Memory B cell (primary cell): ENCODE measurements at regions not wholly inside any gene's neighbourhood (a gene's known extent, or its start where the extent isn't known, plus 50 kb on each side); places are given as distances from the start of the nearest gene placed in this dataset.

Source experiments
- ATAC-seq: fragments of 150-1000 bp; cut with Tn5 transposase; 2 replicates; pipeline ENCODE4 v1.10.0; 2021; ENCODE audit warnings: low read depth, mild to moderate bottlenecking, moderate library complexity
- DNase-seq, 2 donors: peaks; one replicate each; pipeline ENCODE4 v3.0.0; 2022; ENCODE audit warnings: low spot score in 2 of 2
- H3K27ac Mint-ChIP-seq: one replicate; pipeline ENCODE4 v1.8.0; 2022; ENCODE audit warnings: mild to moderate bottlenecking, moderate library complexity, mixed read lengths
- H3K27me3 Mint-ChIP-seq: one replicate; pipeline ENCODE4 v1.8.0; 2022; ENCODE audit warnings: mixed read lengths
- H3K36me3 Mint-ChIP-seq: one replicate; pipeline ENCODE4 v1.8.0; 2022; ENCODE audit warnings: mild to moderate bottlenecking, mixed read lengths
- H3K4me1 Mint-ChIP-seq: one replicate; pipeline ENCODE4 v1.8.0; 2022; ENCODE audit warnings: mixed read lengths
- H3K4me3 Mint-ChIP-seq: one replicate; pipeline ENCODE4 v1.8.0; 2022; ENCODE audit warnings: mild to moderate bottlenecking, moderate library complexity, mixed read lengths
- H3K9me3 Mint-ChIP-seq: one replicate; pipeline ENCODE4 v1.8.0; 2022; ENCODE audit warnings: mixed read lengths

GRCh38 chr18:40058811-40059570 lies 1896.0 kb upstream of the PIK3C3 start:
- Mint-ChIP-seq H3K4me3 (no peak overlapping the region), H3K27ac (no peak overlapping the region), H3K27me3 (no peaks in the 10 kb centered on the region), H3K4me1 (no peaks in the 10 kb centered on the region), H3K9me3 (peaks cover 3% of the 10 kb centered on the region), H3K36me3 (no peaks in the 10 kb centered on the region)
- ATAC-seq, result no peak
- DNase-seq, result no peak

- no peak for ATAC-seq
- Mint-ChIP-seq H3K27me3 (no peaks in the 10 kb centered on the region), H3K4me3 (no peak overlapping the region), H3K36me3 (no peaks in the 10 kb centered on the region), H3K9me3 (peaks cover 4% of the 10 kb centered on the region), H3K27ac (no peak overlapping the region), H3K4me1 (no peaks in the 10 kb centered on the region)
- DNase-seq, result no peak
Observed at GRCh38 chr18:40056079-40056692, 1898.8 kb upstream of the PIK3C3 start.

GRCh38 chr18:40055262-40055661 lies 1899.8 kb upstream of the PIK3C3 start:
- no peaks in the 10 kb centered on the region for H3K27me3 Mint-ChIP-seq
- H3K4me1 Mint-ChIP-seq, result no peaks in the 10 kb centered on the region
- ATAC-seq (no peak), DNase-seq (no peak)
- no peak overlapping the region for H3K4me3 Mint-ChIP-seq
- H3K27ac Mint-ChIP-seq, result no peak overlapping the region
- peaks cover 6% of the 10 kb centered on the region for H3K9me3 Mint-ChIP-seq
- H3K36me3 Mint-ChIP-seq, result no peaks in the 10 kb centered on the region

- H3K27me3 Mint-ChIP-seq, result no peaks in the 10 kb centered on the region
- no peak overlapping the region for H3K4me3 Mint-ChIP-seq
- peaks cover 10% of the 10 kb centered on the region for H3K9me3 Mint-ChIP-seq
- DNase-seq (no peak), ATAC-seq (no peak)
- no peaks in the 10 kb centered on the region for H3K36me3 Mint-ChIP-seq
- H3K4me1 Mint-ChIP-seq, result no peaks in the 10 kb centered on the region
- no peak overlapping the region for H3K27ac Mint-ChIP-seq
Observed at GRCh38 chr18:40049716-40050115, 1905.3 kb upstream of the PIK3C3 start.

GRCh38 chr18:40048886-40049650 lies 1906.0 kb upstream of the PIK3C3 start:
- no peak for ATAC-seq
- H3K27me3 Mint-ChIP-seq, result no peaks in the 10 kb centered on the region
- H3K4me1 Mint-ChIP-seq, result no peaks in the 10 kb centered on the region
- no peak overlapping the region for H3K4me3 Mint-ChIP-seq
- no peak overlapping the region for H3K27ac Mint-ChIP-seq
- H3K36me3 Mint-ChIP-seq, result no peaks in the 10 kb centered on the region
- H3K9me3 Mint-ChIP-seq, result peaks cover 10% of the 10 kb centered on the region
- DNase-seq, result no peak

- Mint-ChIP-seq H3K27me3 (no peaks in the 10 kb centered on the region), H3K4me3 (no peak overlapping the region), H3K27ac (no peak overlapping the region), H3K4me1 (no peaks in the 10 kb centered on the region), H3K9me3 (peaks cover 10% of the 10 kb centered on the region), H3K36me3 (no peaks in the 10 kb centered on the region)
- ATAC-seq (no peak), DNase-seq (no peak)
Observed at GRCh38 chr18:40048253-40048652, 1906.8 kb upstream of the PIK3C3 start.

- no peak overlapping the region for H3K4me3 Mint-ChIP-seq
- H3K9me3 Mint-ChIP-seq, result peaks cover 8% of the 10 kb centered on the region
- no peaks in the 10 kb centered on the region for H3K36me3 Mint-ChIP-seq
- H3K4me1 Mint-ChIP-seq, result no peaks in the 10 kb centered on the region
- DNase-seq, result no peak
- no peaks in the 10 kb centered on the region for H3K27me3 Mint-ChIP-seq
- H3K27ac Mint-ChIP-seq, result no peak overlapping the region
- ATAC-seq, result no peak
Observed at GRCh38 chr18:40046596-40046995, 1908.4 kb upstream of the PIK3C3 start.

GRCh38 chr18:40041951-40042350 lies 1913.1 kb upstream of the PIK3C3 start:
- no peak overlapping the region for H3K4me3 Mint-ChIP-seq
- DNase-seq (no peak), ATAC-seq (no peak)
- H3K36me3 Mint-ChIP-seq, result no peaks in the 10 kb centered on the region
- H3K27ac Mint-ChIP-seq, result no peak overlapping the region
- H3K4me1 Mint-ChIP-seq, result no peaks in the 10 kb centered on the region
- H3K27me3 Mint-ChIP-seq, result no peaks in the 10 kb centered on the region
- peaks cover 5% of the 10 kb centered on the region for H3K9me3 Mint-ChIP-seq

- H3K9me3 Mint-ChIP-seq, result peaks cover 3% of the 10 kb centered on the region
- DNase-seq (no peak), ATAC-seq (no peak)
- no peak overlapping the region for H3K27ac Mint-ChIP-seq
- H3K36me3 Mint-ChIP-seq, result no peaks in the 10 kb centered on the region
- no peaks in the 10 kb centered on the region for H3K27me3 Mint-ChIP-seq
- no peaks in the 10 kb centered on the region for H3K4me1 Mint-ChIP-seq
- no peak overlapping the region for H3K4me3 Mint-ChIP-seq
Observed at GRCh38 chr18:40040574-40040973, 1914.5 kb upstream of the PIK3C3 start.

- Mint-ChIP-seq H3K27ac (no peak overlapping the region), H3K36me3 (no peaks in the 10 kb centered on the region), H3K4me1 (no peaks in the 10 kb centered on the region), H3K4me3 (no peak overlapping the region), H3K9me3 (peaks cover 3% of the 10 kb centered on the region), H3K27me3 (no peaks in the 10 kb centered on the region)
- ATAC-seq (no peak), DNase-seq (no peak)
Observed at GRCh38 chr18:40037356-40037755, 1917.7 kb upstream of the PIK3C3 start.

GRCh38 chr18:40036861-40037260 lies 1918.2 kb upstream of the PIK3C3 start:
- Mint-ChIP-seq H3K4me1 (no peaks in the 10 kb centered on the region), H3K4me3 (no peak overlapping the region), H3K27me3 (no peaks in the 10 kb centered on the region), H3K9me3 (peaks cover 3% of the 10 kb centered on the region), H3K27ac (no peak overlapping the region), H3K36me3 (no peaks in the 10 kb centered on the region)
- no peak for DNase-seq
- ATAC-seq, result no peak

GRCh38 chr18:40035966-40036365 lies 1919.1 kb upstream of the PIK3C3 start:
- H3K36me3 Mint-ChIP-seq, result no peaks in the 10 kb centered on the region
- H3K27me3 Mint-ChIP-seq, result no peaks in the 10 kb centered on the region
- peaks cover 3% of the 10 kb centered on the region for H3K9me3 Mint-ChIP-seq
- no peak overlapping the region for H3K27ac Mint-ChIP-seq
- no peak overlapping the region for H3K4me3 Mint-ChIP-seq
- ATAC-seq (no peak), DNase-seq (no peak)
- no peaks in the 10 kb centered on the region for H3K4me1 Mint-ChIP-seq

- H3K9me3 Mint-ChIP-seq, result no peaks in the 10 kb centered on the region
- DNase-seq, result no peak
- H3K27ac Mint-ChIP-seq, result no peak overlapping the region
- no peak overlapping the region for H3K4me3 Mint-ChIP-seq
- ATAC-seq, result no peak
- no peaks in the 10 kb centered on the region for H3K4me1 Mint-ChIP-seq
- H3K27me3 Mint-ChIP-seq, result no peaks in the 10 kb centered on the region
- no peaks in the 10 kb centered on the region for H3K36me3 Mint-ChIP-seq
Observed at GRCh38 chr18:40032076-40032475, 1923.0 kb upstream of the PIK3C3 start.

- H3K9me3 Mint-ChIP-seq, result no peaks in the 10 kb centered on the region
- no peak for ATAC-seq
- H3K36me3 Mint-ChIP-seq, result no peaks in the 10 kb centered on the region
- no peaks in the 10 kb centered on the region for H3K4me1 Mint-ChIP-seq
- H3K27ac Mint-ChIP-seq, result no peak overlapping the region
- no peak for DNase-seq
- H3K4me3 Mint-ChIP-seq, result no peak overlapping the region
- H3K27me3 Mint-ChIP-seq, result no peaks in the 10 kb centered on the region
Observed at GRCh38 chr18:40031435-40031834, 1923.6 kb upstream of the PIK3C3 start.
